ENCODE measurements at regions not wholly inside any gene's neighbourhood (a gene's known extent, or its start where the extent isn't known, plus 50 kb on each side); places are given as distances from the start of the nearest gene placed in this dataset.

- POLR2A ChIA-PET: no interaction called here
- no peak for FAIRE-seq
Observed at GRCh38 chr10:10293481-10293951, 724.2 kb upstream of the CELF2 start.

GRCh38 chr10:10294184-10294880, 723.3 kb upstream of the CELF2 start:
- TF ChIP-seq FOS (IDR thresholded peaks at IDR 0.05; ENCODE audit: borderline replicate concordance, insufficient read depth, low read length) (no peak), MYC (IDR thresholded peaks at IDR 0.05; ENCODE audit: low read depth, low read length) (no peak), JUN (IDR thresholded peaks at IDR 0.05; ENCODE audit: borderline replicate concordance, insufficient read depth, insufficient read length, low read depth) (no peak), POLR2AphosphoS5 (IDR thresholded peaks at IDR 0.05; ENCODE audit: insufficient read depth, low read depth, low read length) (no peak), CTCF (IDR thresholded peaks at IDR 0.05; ENCODE audit: extremely low read depth in 1 of 2, insufficient read depth in 1 of 2, low read depth in 1 of 2, low read length in 2 of 2) (no peak), MAX (IDR thresholded peaks at IDR 0.05; ENCODE audit: insufficient read depth, insufficient read length) (no peak), POLR2A (IDR thresholded peaks at IDR 0.05; ENCODE audit: low read depth, low read length) (no peak), GATA2 (IDR thresholded peaks at IDR 0.05; ENCODE audit: insufficient read depth, insufficient read length, low read depth, low read length) (no peak), EZH2 (IDR thresholded peaks at IDR 0.05; ENCODE audit: borderline replicate concordance, low read depth, low read length, severe bottlenecking) (no peak)
- Histone ChIP-seq H3K9me1 (replicated peaks; ENCODE audit: control insufficient read depth, extremely low read depth, insufficient read depth, low read length) (no peaks in the 10 kb centered on the region), H2AFZ (ENCODE audit: low read depth, low read length) (no peak overlapping the region), H3K36me3 (ENCODE audit: control insufficient read depth in 2 of 2, extremely low read depth in 1 of 2, insufficient read depth in 2 of 2, low read length in 2 of 2) (no peaks in the 10 kb centered on the region), H3K27ac (ENCODE audit: insufficient read depth, low read depth, low read length) (no peak overlapping the region), H3K9me3 (replicated peaks; ENCODE audit: control insufficient read depth, insufficient read depth, low read length) (no peaks in the 10 kb centered on the region), H3K27me3 (ENCODE audit: control insufficient read depth in 2 of 2, insufficient read depth in 2 of 2, low read length in 2 of 2) (no peaks in the 10 kb centered on the region), H3K4me1 (ENCODE audit: control insufficient read depth, extremely low read depth, insufficient read depth, low read length) (no peaks in the 10 kb centered on the region), H3K79me2 (ENCODE audit: control insufficient read depth, insufficient read depth, low read length) (no peaks in the 10 kb centered on the region), H3K9ac (replicated peaks; ENCODE audit: extremely low read depth, insufficient read depth, low read length) (no peak overlapping the region), H3K4me2 (ENCODE audit: insufficient read depth, low read length) (no peak overlapping the region), H3K4me3 (replicated peaks in 1 of 3; ENCODE audit: insufficient read depth in 1 of 3, low read depth in 1 of 3, low read length in 3 of 3) (no peak overlapping the region), H4K20me1 (replicated peaks; ENCODE audit: control insufficient read depth, extremely low read depth, insufficient read depth, low read length) (no peaks in the 10 kb centered on the region)
- FAIRE-seq: no peak
- dilution Hi-C loops (cut with MboI; ENCODE audit: extremely low pct_ligation_motif_present, low sequenced_read_pairs) (no loop called here), intact Hi-C loops (cut with micrococcal nuclease) (no loop called here)
- CTCF ChIA-PET: no interaction called here
- BruUV-seq (replicated peaks): no TSS peak
- no peak for DNase-seq (ENCODE audit: low read depth, low spot score)
- POLR2A ChIA-PET: no interaction called here

More at GRCh38 chr10:10293481-10293951, 724.2 kb upstream of the CELF2 start:
- BruUV-seq (replicated peaks): no TSS peak
- no peaks in the 10 kb centered on the region for H3K27me3 ChIP-seq (ENCODE audit: control insufficient read depth in 2 of 2, insufficient read depth in 2 of 2, low read length in 2 of 2)
- no peaks in the 10 kb centered on the region for H3K79me2 ChIP-seq (ENCODE audit: control insufficient read depth, insufficient read depth, low read length)
- H3K4me1 ChIP-seq (ENCODE audit: control insufficient read depth, extremely low read depth, insufficient read depth, low read length): no peaks in the 10 kb centered on the region
- no peak overlapping the region for H3K4me2 ChIP-seq (ENCODE audit: insufficient read depth, low read length)
- intact Hi-C loops (cut with micrococcal nuclease) (no loop called here), dilution Hi-C loops (cut with MboI; ENCODE audit: extremely low pct_ligation_motif_present, low sequenced_read_pairs) (no loop called here)
- H3K9me1 ChIP-seq (replicated peaks; ENCODE audit: control insufficient read depth, extremely low read depth, insufficient read depth, low read length): no peaks in the 10 kb centered on the region
- TF ChIP-seq JUN (IDR thresholded peaks at IDR 0.05; ENCODE audit: borderline replicate concordance, insufficient read depth, insufficient read length, low read depth) (no peak), POLR2AphosphoS5 (IDR thresholded peaks at IDR 0.05; ENCODE audit: insufficient read depth, low read depth, low read length) (no peak)
- no peaks in the 10 kb centered on the region for H3K9me3 ChIP-seq (replicated peaks; ENCODE audit: control insufficient read depth, insufficient read depth, low read length)
- H3K4me3 ChIP-seq (replicated peaks in 1 of 3; ENCODE audit: insufficient read depth in 1 of 3, low read depth in 1 of 3, low read length in 3 of 3): no peak overlapping the region
- H3K27ac ChIP-seq (ENCODE audit: insufficient read depth, low read depth, low read length): no peak overlapping the region
- H4K20me1 ChIP-seq (replicated peaks; ENCODE audit: control insufficient read depth, extremely low read depth, insufficient read depth, low read length): no peaks in the 10 kb centered on the region
- CTCF ChIA-PET: no interaction called here
- DNase-seq (ENCODE audit: low read depth, low spot score): no peak
- H2AFZ ChIP-seq (ENCODE audit: low read depth, low read length): no peak overlapping the region
- no peaks in the 10 kb centered on the region for H3K36me3 ChIP-seq (ENCODE audit: control insufficient read depth in 2 of 2, extremely low read depth in 1 of 2, insufficient read depth in 2 of 2, low read length in 2 of 2)
- no peak overlapping the region for H3K9ac ChIP-seq (replicated peaks; ENCODE audit: extremely low read depth, insufficient read depth, low read length)

Measured in endothelial cell of umbilical vein (primary cell).